A673 (cell line): ENCODE measurements at regions not wholly inside any gene's neighbourhood (a gene's known extent, or its start where the extent isn't known, plus 50 kb on each side); places are given as distances from the start of the nearest gene placed in this dataset.

Experiments
- BruUV-seq: library from RNA; stranded (reverse); fragments of 400-500 nt; replicated peaks from 2 replicates; lab custom pipeline; 2021; lab: Mats Ljungman, UMichigan
- CTCF ChIA-PET: fragments of 300-600 bp; sonication (Branson Sonifier 250); formaldehyde crosslinking; loops from one replicate; lab custom pipeline; 2022; ENCODE audit warnings: antibody characterized with exemption; lab: Charles Lee
- POLR2A ChIA-PET: fragments of 300-600 bp; sonication (Branson Sonifier 250); formaldehyde crosslinking; loops from one replicate; lab custom pipeline; 2022; ENCODE audit warnings: antibody characterized with exemption; ENCODE audit not compliant: low non-redundant PET; lab: Charles Lee
- DNase-seq: peaks from one replicate; pipeline ENCODE4 v3.0.0-alpha.2; 2015; ENCODE audit warnings: low spot score
- H3K27ac ChIP-seq: fragments of 200-600 bp; sonication (generic); 2 replicates; pipeline ENCODE4 v1.5.1; 2016; ENCODE audit warnings: mixed run types, low read depth, mild to moderate bottlenecking, mixed read lengths, antibody characterized with exemption, low read length; ENCODE audit not compliant: poor library complexity, severe bottlenecking
- H3K27me3 ChIP-seq: fragments of 200-600 bp; sonication (generic); replicated peaks from 2 replicates; pipeline ENCODE4 v1.6.1; 2017; ENCODE audit warnings: mixed run types, low read depth, mild to moderate bottlenecking, mixed read lengths, antibody characterized with exemption, low read length; ENCODE audit not compliant: insufficient read depth, poor library complexity
- H3K36me3 ChIP-seq: fragments of 200-600 bp; sonication (generic); 2 replicates; pipeline ENCODE4 v1.6.1; 2016; ENCODE audit warnings: mixed run types, mild to moderate bottlenecking, mixed read lengths, antibody characterized with exemption, low read length; ENCODE audit not compliant: insufficient read depth, poor library complexity, severe bottlenecking
- H3K4me1 ChIP-seq: fragments of 200-600 bp; sonication (generic); 2 replicates; pipeline ENCODE4 v1.6.1; 2017; ENCODE audit warnings: mixed run types, mild to moderate bottlenecking, mixed read lengths, antibody characterized with exemption, low read length; ENCODE audit not compliant: insufficient read depth, poor library complexity, severe bottlenecking
- H3K4me3 ChIP-seq: fragments of 200-600 bp; sonication (generic); 2 replicates; pipeline ENCODE4 v1.5.1; 2016; ENCODE audit warnings: low read depth, mixed run types, mild to moderate bottlenecking, mixed read lengths, low read length; ENCODE audit not compliant: poor library complexity, severe bottlenecking
- H3K9me3 ChIP-seq: fragments of 200-600 bp; sonication (generic); 2 replicates; pipeline ENCODE4 v1.6.1; 2016; ENCODE audit warnings: mixed run types, low read depth, mild to moderate bottlenecking, mixed read lengths, antibody characterized with exemption, low read length; ENCODE audit not compliant: poor library complexity, severe bottlenecking
- EZH2 ChIP-seq: fragments of 200-600 bp; sonication (generic); IDR thresholded peaks from 2 replicates; pipeline ENCODE4 v1.6.1; 2017; ENCODE audit warnings: borderline replicate concordance, low read depth, mild to moderate bottlenecking, mixed read lengths, antibody characterized with exemption, low read length; ENCODE audit not compliant: poor library complexity, severe bottlenecking
- intact Hi-C: fragments of 100-400 bp; cut with micrococcal nuclease; formaldehyde crosslinking; loops from one replicate; pipeline ENCODE4 v1.10.0; 2022; ENCODE audit not compliant: unreplicated experiment
- TF ChIP-seq, protein P1 (sequence below): fragments of 300-800, 200-600 bp; sonication (generic); conservative IDR thresholded peaks from 2 replicates; pipeline ENCODE4 v1.5.1; 2017; ENCODE audit warnings: low read depth, mild to moderate bottlenecking, antibody characterized with exemption, low read length, moderate library complexity, mixed read lengths

DNA sequence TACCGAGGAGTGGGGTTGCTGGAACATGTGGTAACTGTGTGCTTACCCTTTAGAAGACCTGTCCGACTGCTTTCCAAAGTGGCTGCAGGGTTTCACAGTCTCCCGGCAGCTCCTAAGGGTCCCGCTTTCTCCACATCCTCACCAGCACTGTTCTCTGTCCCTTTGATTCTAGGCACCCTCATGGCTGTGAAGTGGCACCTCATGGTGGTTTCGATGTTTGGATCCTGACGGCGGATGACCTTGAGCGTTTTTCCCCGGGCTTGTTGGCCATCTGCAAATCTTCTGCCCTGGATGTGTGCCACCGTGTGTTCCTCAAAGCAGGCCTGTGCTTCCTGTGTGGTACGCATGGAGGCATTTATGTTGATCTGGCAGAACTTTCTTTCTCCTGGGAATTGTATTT, 292.5 kb upstream of the HDAC4 start:
- intact Hi-C loops, result no loop called here
- BruUV-seq, result no TSS peak
- no peak for DNase-seq
- POLR2A ChIA-PET, result no interaction called here
- Histone ChIP-seq H3K9me3 (no peaks in the 10 kb centered on the region), H3K36me3 (no peaks in the 10 kb centered on the region), H3K27me3 (peaks cover 11% of the 10 kb centered on the region), H3K4me3 (no peak overlapping the region), H3K27ac (no peak overlapping the region), H3K4me1 (no peaks in the 10 kb centered on the region)
- TF ChIP-seq, protein P1, sequence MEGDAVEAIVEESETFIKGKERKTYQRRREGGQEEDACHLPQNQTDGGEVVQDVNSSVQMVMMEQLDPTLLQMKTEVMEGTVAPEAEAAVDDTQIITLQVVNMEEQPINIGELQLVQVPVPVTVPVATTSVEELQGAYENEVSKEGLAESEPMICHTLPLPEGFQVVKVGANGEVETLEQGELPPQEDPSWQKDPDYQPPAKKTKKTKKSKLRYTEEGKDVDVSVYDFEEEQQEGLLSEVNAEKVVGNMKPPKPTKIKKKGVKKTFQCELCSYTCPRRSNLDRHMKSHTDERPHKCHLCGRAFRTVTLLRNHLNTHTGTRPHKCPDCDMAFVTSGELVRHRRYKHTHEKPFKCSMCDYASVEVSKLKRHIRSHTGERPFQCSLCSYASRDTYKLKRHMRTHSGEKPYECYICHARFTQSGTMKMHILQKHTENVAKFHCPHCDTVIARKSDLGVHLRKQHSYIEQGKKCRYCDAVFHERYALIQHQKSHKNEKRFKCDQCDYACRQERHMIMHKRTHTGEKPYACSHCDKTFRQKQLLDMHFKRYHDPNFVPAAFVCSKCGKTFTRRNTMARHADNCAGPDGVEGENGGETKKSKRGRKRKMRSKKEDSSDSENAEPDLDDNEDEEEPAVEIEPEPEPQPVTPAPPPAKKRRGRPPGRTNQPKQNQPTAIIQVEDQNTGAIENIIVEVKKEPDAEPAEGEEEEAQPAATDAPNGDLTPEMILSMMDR, result no peak
- TF ChIP-seq EZH2, result no peak
- CTCF ChIA-PET, result no interaction called here

DNA sequence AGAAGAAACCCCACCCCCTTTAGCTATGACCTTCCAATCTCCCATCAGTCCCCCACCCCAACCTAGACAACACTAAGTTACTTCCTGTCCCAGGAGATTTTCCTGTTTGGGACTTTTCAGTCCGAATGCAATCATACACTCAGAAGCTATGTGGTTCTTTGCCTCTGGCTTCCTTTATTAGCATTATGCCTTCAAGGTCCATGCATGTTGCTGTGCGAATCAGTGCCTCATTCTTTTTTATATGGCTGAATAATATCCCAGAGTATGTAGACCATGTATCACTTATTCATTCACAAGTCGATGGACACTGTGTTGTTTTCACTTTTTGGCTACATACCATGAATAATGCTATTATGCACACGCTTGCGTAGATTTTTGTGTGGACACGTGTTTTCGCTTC, 292.1 kb upstream of the HDAC4 start:
- CTCF ChIA-PET, result no interaction called here
- Histone ChIP-seq H3K27me3 (peaks cover 15% of the 10 kb centered on the region), H3K4me3 (no peak overlapping the region), H3K27ac (no peak overlapping the region), H3K9me3 (no peaks in the 10 kb centered on the region), H3K4me1 (no peaks in the 10 kb centered on the region), H3K36me3 (no peaks in the 10 kb centered on the region)
- intact Hi-C loops, result no loop called here
- POLR2A ChIA-PET, result no interaction called here
- no TSS peak for BruUV-seq
- DNase-seq, result no peak
- TF ChIP-seq, protein P1, result no peak
- no peak for TF ChIP-seq EZH2

DNA sequence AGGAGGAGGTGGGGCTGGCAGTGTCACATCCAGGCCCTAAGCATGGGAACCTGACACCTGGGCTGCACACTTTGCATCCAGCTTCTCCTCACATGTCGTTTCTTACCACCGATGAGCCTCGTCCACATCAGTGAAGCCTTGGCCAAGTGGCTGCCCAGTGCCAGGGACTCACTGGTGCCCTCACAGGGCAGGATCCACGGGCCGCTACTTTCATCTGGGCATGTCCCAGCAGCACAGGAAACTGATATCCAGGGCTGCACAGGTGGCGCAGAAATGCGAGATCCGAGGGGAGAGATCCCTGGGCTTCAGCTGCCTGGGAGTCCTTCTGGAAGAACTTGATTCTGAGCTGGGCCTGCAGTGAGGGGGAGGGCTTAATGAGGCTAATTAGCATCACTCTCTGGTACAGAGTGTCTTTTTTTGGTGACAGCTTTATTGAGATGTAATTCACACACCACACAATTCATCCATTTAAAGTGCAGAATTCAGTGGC, 291.6 kb upstream of the HDAC4 start:
- ChIA-PET CTCF (no interaction called here), POLR2A (no interaction called here)
- H3K4me1 ChIP-seq, result no peaks in the 10 kb centered on the region
- no peaks in the 10 kb centered on the region for H3K9me3 ChIP-seq
- H3K36me3 ChIP-seq, result no peaks in the 10 kb centered on the region
- no peak overlapping the region for H3K27ac ChIP-seq
- DNase-seq, result no peak
- peaks cover 19% of the 10 kb centered on the region for H3K27me3 ChIP-seq
- BruUV-seq, result no TSS peak
- no peak for TF ChIP-seq EZH2
- TF ChIP-seq, protein P1, result no peak
- intact Hi-C loops, result no loop called here
- H3K4me3 ChIP-seq, result no peak overlapping the region
